Endothelial cell of umbilical vein (primary cell): ENCODE measurements at regions not wholly inside any gene's neighbourhood (a gene's known extent, or its start where the extent isn't known, plus 50 kb on each side); places are given as distances from the start of the nearest gene placed in this dataset.

Experiments
- BruUV-seq: library from RNA; stranded (reverse); fragments of 400-500 nt; replicated peaks from 2 replicates; lab custom pipeline; 2021; lab: Mats Ljungman, UMichigan
- CTCF ChIA-PET: fragments of 300-600, 350-600 bp; sonication (Branson Sonifier 250); formaldehyde crosslinking; loops from one replicate; lab custom pipeline; 2021; ENCODE audit warnings: antibody characterized with exemption, inconsistent platforms; lab: Charles Lee
- POLR2A ChIA-PET: fragments of 300-600, 350-600 bp; sonication (Branson Sonifier 250); formaldehyde crosslinking; loops from one replicate; lab custom pipeline; 2021; ENCODE audit warnings: antibody characterized with exemption, inconsistent platforms; lab: Charles Lee
- DNase-seq: peaks from one replicate; pipeline ENCODE4 v3.0.0-alpha.2; 2011; ENCODE audit warnings: low read depth, low spot score
- FAIRE-seq: peaks from 2 replicates; lab custom pipeline; 2011; peaks lifted over from hg19 to GRCh38; lab: Jason Lieb, UNC
- H2AFZ ChIP-seq: 2 replicates; pipeline ENCODE4 v1.6.0; 2012; ENCODE audit warnings: low read depth, low read length, control low read depth, inconsistent platforms
- H3K27ac ChIP-seq: 2 replicates; pipeline ENCODE4 v1.5.1; 2011; ENCODE audit warnings: low read depth, mild to moderate bottlenecking, control low read depth, low read length, moderate library complexity; ENCODE audit not compliant: insufficient read depth
- H3K27me3 ChIP-seq, 2 experiments: 2 replicates each; pipeline versions ENCODE4 v1.6.0 to v1.6.1; 2011; ENCODE audit warnings: low read length in 2 of 2, mixed read lengths in 1 of 2; ENCODE audit not compliant: control insufficient read depth in 2 of 2, insufficient read depth in 2 of 2
- H3K36me3 ChIP-seq, 2 experiments: 2 replicates in 1 of 2; 3 replicates in 1 of 2; pipeline ENCODE4 v1.5.1; 2011; ENCODE audit warnings: low read length in 2 of 2, mild to moderate bottlenecking in 1 of 2, moderate library complexity in 1 of 2; ENCODE audit not compliant: control insufficient read depth in 2 of 2, insufficient read depth in 2 of 2; ENCODE audit errors: extremely low read depth in 1 of 2
- H3K4me1 ChIP-seq: 3 replicates; pipeline ENCODE4 v1.5.1; 2011; ENCODE audit warnings: mild to moderate bottlenecking, low read length; ENCODE audit not compliant: control insufficient read depth, insufficient read depth; ENCODE audit errors: extremely low read depth
- H3K4me2 ChIP-seq: 2 replicates; pipeline ENCODE4 v1.6.1; 2011; ENCODE audit warnings: low read length, control low read depth, mixed read lengths; ENCODE audit not compliant: insufficient read depth
- H3K4me3 ChIP-seq, 3 experiments: fragments of 200-600 bp in 1 of 3; sonication (generic), shearing (Covaris generic) in 1 of 3; replicated peaks in 1 of 3; 2 replicates each; pipeline ENCODE4 v1.5.1; 2011 to 2016; ENCODE audit warnings: control low read depth in 3 of 3, low read length in 3 of 3, mild to moderate bottlenecking in 2 of 3, inconsistent platforms in 1 of 3, low read depth in 1 of 3, moderate library complexity in 1 of 3; ENCODE audit not compliant: insufficient read depth in 1 of 3
- H3K79me2 ChIP-seq: 2 replicates; pipeline ENCODE4 v1.6.0; 2012; ENCODE audit warnings: low read length, inconsistent platforms; ENCODE audit not compliant: control insufficient read depth, insufficient read depth
- H3K9ac ChIP-seq: replicated peaks from 2 replicates; pipeline ENCODE3; 2011; ENCODE audit warnings: low read length, control low read depth; ENCODE audit not compliant: insufficient read depth; ENCODE audit errors: extremely low read depth
- H3K9me1 ChIP-seq: replicated peaks from 3 replicates; pipeline ENCODE4 v1.6.0; 2011; ENCODE audit warnings: mild to moderate bottlenecking, low read length; ENCODE audit not compliant: control insufficient read depth, insufficient read depth; ENCODE audit errors: extremely low read depth
- H3K9me3 ChIP-seq: replicated peaks from 2 replicates; pipeline ENCODE4 v1.5.1; 2012; ENCODE audit warnings: low read length, inconsistent platforms; ENCODE audit not compliant: control insufficient read depth, insufficient read depth
- H4K20me1 ChIP-seq: replicated peaks from 2 replicates; pipeline ENCODE3; 2011; ENCODE audit warnings: mild to moderate bottlenecking, low read length; ENCODE audit not compliant: control insufficient read depth, insufficient read depth; ENCODE audit errors: extremely low read depth
- CTCF ChIP-seq, 2 donors: IDR thresholded peaks; 1 replicate in 1 of 2; 2 replicates in 1 of 2; pipeline ENCODE4 v1.5.1; 2011; ENCODE audit warnings: low read length in 2 of 2, mild to moderate bottlenecking in 2 of 2, moderate library complexity in 2 of 2, control low read depth in 1 of 2, inconsistent platforms in 1 of 2, low read depth in 1 of 2; ENCODE audit not compliant: insufficient read depth in 1 of 2; ENCODE audit errors: extremely low read depth in 1 of 2
- EZH2 ChIP-seq: IDR thresholded peaks from 2 replicates; pipeline ENCODE4 v1.6.1; 2012; ENCODE audit warnings: borderline replicate concordance, low read depth, mild to moderate bottlenecking, moderate library complexity, low read length, inconsistent platforms; ENCODE audit not compliant: severe bottlenecking
- FOS ChIP-seq: IDR thresholded peaks from 2 replicates; pipeline ENCODE4 v1.6.1; 2011; ENCODE audit warnings: mild to moderate bottlenecking, low read length, moderate library complexity, borderline replicate concordance; ENCODE audit not compliant: insufficient read depth
- GATA2 ChIP-seq: IDR thresholded peaks from 2 replicates; pipeline ENCODE4 v1.7.0; 2011; ENCODE audit warnings: low read depth, mild to moderate bottlenecking, moderate library complexity, mixed read lengths, low read length; ENCODE audit not compliant: insufficient read length, insufficient read depth
- JUN ChIP-seq: IDR thresholded peaks from 2 replicates; pipeline ENCODE4 v1.6.1; 2011; ENCODE audit warnings: borderline replicate concordance, low read depth; ENCODE audit not compliant: insufficient read length, insufficient read depth
- MAX ChIP-seq: IDR thresholded peaks from 2 replicates; pipeline ENCODE4 v1.6.1; 2011; ENCODE audit not compliant: insufficient read depth, insufficient read length
- MYC ChIP-seq: IDR thresholded peaks from one replicate; pipeline ENCODE4 v1.6.1; 2011; ENCODE audit warnings: mild to moderate bottlenecking, low read depth, low read length
- POLR2A ChIP-seq: IDR thresholded peaks from 2 replicates; pipeline ENCODE4 v1.6.1; 2012; ENCODE audit warnings: low read depth, mild to moderate bottlenecking, control low read depth, low read length
- POLR2AphosphoS5 ChIP-seq: IDR thresholded peaks from 2 replicates; pipeline ENCODE4 v1.6.1; 2012; ENCODE audit warnings: low read depth, mild to moderate bottlenecking, control low read depth, low read length, moderate library complexity; ENCODE audit not compliant: insufficient read depth
- dilution Hi-C: fragments of 300-500 bp; cut with MboI; formaldehyde crosslinking; loops from one replicate; pipeline ENCODE4 v1.15.0; 2019; ENCODE audit warnings: low sequenced_read_pairs; ENCODE audit not compliant: extremely low pct_ligation_motif_present
- intact Hi-C: fragments of 100-400 bp; cut with micrococcal nuclease; formaldehyde crosslinking; loops from one replicate; pipeline ENCODE4 v1.10.0; 2022

GRCh38 chr20:24046888-24047287, 58.3 kb upstream of the GGTLC1 start:
- FAIRE-seq (no peak), DNase-seq (no peak)
- Histone ChIP-seq H3K9me3 (no peaks in the 10 kb centered on the region), H3K4me1 (no peaks in the 10 kb centered on the region), H3K36me3 (no peaks in the 10 kb centered on the region), H4K20me1 (no peaks in the 10 kb centered on the region), H3K4me2 (no peak overlapping the region), H3K4me3 (no peak overlapping the region), H3K9ac (no peak overlapping the region), H3K27ac (no peak overlapping the region), H3K27me3 (no peaks in the 10 kb centered on the region), H3K79me2 (no peaks in the 10 kb centered on the region), H3K9me1 (no peaks in the 10 kb centered on the region), H2AFZ (no peak overlapping the region)
- BruUV-seq = no TSS peak
- intact Hi-C loops (no loop called here), dilution Hi-C loops (no loop called here)
- CTCF ChIA-PET = no interaction called here
- TF ChIP-seq GATA2 = no peak
- no peak for TF ChIP-seq MYC
- TF ChIP-seq MAX = no peak
- TF ChIP-seq FOS = no peak
- TF ChIP-seq POLR2AphosphoS5 = no peak
- TF ChIP-seq JUN = no peak
- TF ChIP-seq EZH2 = no peak
- no peak for TF ChIP-seq POLR2A
- TF ChIP-seq CTCF (IDR thresholded peaks at IDR 0.05; ENCODE audit: extremely low read depth in 1 of 2, insufficient read depth in 1 of 2, low read depth in 1 of 2, low read length in 2 of 2) = no peak
- POLR2A ChIA-PET = no interaction called here
